K562 (cell line): ENCODE measurements at regions not wholly inside any gene's neighbourhood (a gene's known extent, or its start where the extent isn't known, plus 50 kb on each side); places are given as distances from the start of the nearest gene placed in this dataset.

Experiments used
- CTCF ChIP-seq, 3 experiments: IDR thresholded peaks in 2 of 3; conservative IDR thresholded peaks in 1 of 3; 2 replicates each; pipeline ENCODE4 v1.5.1; 2011 to 2012; ENCODE audit warnings: low read length in 3 of 3, mild to moderate bottlenecking in 3 of 3, control low read depth in 2 of 3, improper control_type of control experiment in 1 of 3, inconsistent platforms in 1 of 3, low read depth in 1 of 3, mixed read lengths in 1 of 3, moderate library complexity in 1 of 3; ENCODE audit not compliant: insufficient read depth in 2 of 3
- EGR1 ChIP-seq: fragments of 450-650 bp; conservative IDR thresholded peaks from 2 replicates; pipeline ENCODE4 v1.6.1; 2017; ENCODE audit warnings: mild to moderate bottlenecking
- IRF2 ChIP-seq: sonication (generic); formaldehyde crosslinking; IDR thresholded peaks from 2 replicates; pipeline ENCODE4 v1.8.1; 2022; ENCODE audit warnings: mild to moderate bottlenecking, missing genetic modification reagents
- RFX5 ChIP-seq: IDR thresholded peaks from 2 replicates; pipeline ENCODE4 v1.6.1; 2011; ENCODE audit warnings: low read depth, mild to moderate bottlenecking, improper control_type of control experiment, low read length
- TAF1 ChIP-seq: IDR thresholded peaks from 2 replicates; pipeline ENCODE4 v1.6.1; 2011; ENCODE audit warnings: mild to moderate bottlenecking, low read length, moderate library complexity; ENCODE audit not compliant: insufficient read depth, control insufficient read depth, severe bottlenecking; ENCODE audit errors: extremely low read depth
- TARDBP ChIP-seq: fragments of 450-650 bp; IDR thresholded peaks from 2 replicates; pipeline ENCODE4 v1.6.1; 2016
- TF ChIP-seq, protein P1 (sequence below): IDR thresholded peaks from 2 replicates; pipeline ENCODE4 v1.6.1; 2016; ENCODE audit warnings: missing genetic modification characterization, missing compliant biosample characterization

- TF ChIP-seq CTCF (IDR thresholded peaks at IDR 0.05 in 2 of 3, conservative IDR thresholded peaks at IDR 0.05 in 1 of 3; ENCODE audit: insufficient read depth in 2 of 3, low read depth in 1 of 3, low read length in 3 of 3) (no peak), TAF1 (no peak), EGR1 (no peak), IRF2 (CRISPR knock-in tag) (no peak), TARDBP (no peak), RFX5 (no peak)
- TF ChIP-seq, protein P1, sequence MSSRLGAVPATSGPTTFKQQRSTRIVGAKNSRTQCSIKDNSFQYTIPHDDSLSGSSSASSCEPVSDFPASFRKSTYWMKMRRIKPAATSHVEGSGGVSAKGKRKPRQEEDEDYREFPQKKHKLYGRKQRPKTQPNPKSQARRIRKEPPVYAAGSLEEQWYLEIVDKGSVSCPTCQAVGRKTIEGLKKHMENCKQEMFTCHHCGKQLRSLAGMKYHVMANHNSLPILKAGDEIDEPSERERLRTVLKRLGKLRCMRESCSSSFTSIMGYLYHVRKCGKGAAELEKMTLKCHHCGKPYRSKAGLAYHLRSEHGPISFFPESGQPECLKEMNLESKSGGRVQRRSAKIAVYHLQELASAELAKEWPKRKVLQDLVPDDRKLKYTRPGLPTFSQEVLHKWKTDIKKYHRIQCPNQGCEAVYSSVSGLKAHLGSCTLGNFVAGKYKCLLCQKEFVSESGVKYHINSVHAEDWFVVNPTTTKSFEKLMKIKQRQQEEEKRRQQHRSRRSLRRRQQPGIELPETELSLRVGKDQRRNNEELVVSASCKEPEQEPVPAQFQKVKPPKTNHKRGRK (tag): no peak
These were observed 212.6 kb downstream of the TTC8 start for GRCh38 chr14:89037065-89037464.
